ENCODE measurements at regions not wholly inside any gene's neighbourhood (a gene's known extent, or its start where the extent isn't known, plus 50 kb on each side); places are given as distances from the start of the nearest gene placed in this dataset.

GRCh38 chrX:25226151-25226550 is 210.4 kb upstream of the ARX start:
- in situ Hi-C loops (cut with MboI; ENCODE audit: low sequenced_read_pairs): no loop called here

GRCh38 chrX:25219480-25219879 is 203.7 kb upstream of the ARX start:
- in situ Hi-C loops (cut with MboI; ENCODE audit: low sequenced_read_pairs): no loop called here

GRCh38 chrX:25213611-25214010 is 197.8 kb upstream of the ARX start:
- in situ Hi-C loops (cut with MboI; ENCODE audit: low sequenced_read_pairs): no loop called here

GRCh38 chrX:25207803-25208475 is 192.2 kb upstream of the ARX start:
- in situ Hi-C loops (cut with MboI; ENCODE audit: low sequenced_read_pairs): no loop called here

GRCh38 chrX:25206778-25207177 is 191.0 kb upstream of the ARX start:
- in situ Hi-C loops (cut with MboI; ENCODE audit: low sequenced_read_pairs): no loop called here

- in situ Hi-C loops (cut with MboI; ENCODE audit: low sequenced_read_pairs): no loop called here
Observed at GRCh38 chrX:25204182-25204581, 188.4 kb upstream of the ARX start.

- in situ Hi-C loops (cut with MboI; ENCODE audit: low sequenced_read_pairs): no loop called here
Observed at GRCh38 chrX:25202827-25203226, 187.1 kb upstream of the ARX start.

- in situ Hi-C loops (cut with MboI; ENCODE audit: low sequenced_read_pairs): no loop called here
Observed at GRCh38 chrX:25198891-25199290, 183.1 kb upstream of the ARX start.

- in situ Hi-C loops (cut with MboI; ENCODE audit: low sequenced_read_pairs): no loop called here
Observed at GRCh38 chrX:25198253-25198652, 182.5 kb upstream of the ARX start.

- in situ Hi-C loops (cut with MboI; ENCODE audit: low sequenced_read_pairs): no loop called here
Observed at GRCh38 chrX:25196221-25196620, 180.5 kb upstream of the ARX start.

- in situ Hi-C loops (cut with MboI; ENCODE audit: low sequenced_read_pairs): no loop called here
Observed at GRCh38 chrX:25191403-25191802, 175.6 kb upstream of the ARX start.

GRCh38 chrX:25181775-25182174 is 166.0 kb upstream of the ARX start:
- in situ Hi-C loops (cut with MboI; ENCODE audit: low sequenced_read_pairs): no loop called here

GRCh38 chrX:25180242-25180641 is 164.5 kb upstream of the ARX start:
- in situ Hi-C loops (cut with MboI; ENCODE audit: low sequenced_read_pairs): no loop called here

GRCh38 chrX:25178555-25178954 is 162.8 kb upstream of the ARX start:
- in situ Hi-C loops (cut with MboI; ENCODE audit: low sequenced_read_pairs): no loop called here

- in situ Hi-C loops (cut with MboI; ENCODE audit: low sequenced_read_pairs): no loop called here
Observed at GRCh38 chrX:25175743-25176142, 160.0 kb upstream of the ARX start.

- in situ Hi-C loops (cut with MboI; ENCODE audit: low sequenced_read_pairs): no loop called here
Observed at GRCh38 chrX:25175171-25175570, 159.4 kb upstream of the ARX start.

- in situ Hi-C loops (cut with MboI; ENCODE audit: low sequenced_read_pairs): no loop called here
Observed at GRCh38 chrX:25166546-25166945, 150.8 kb upstream of the ARX start.

- in situ Hi-C loops (cut with MboI; ENCODE audit: low sequenced_read_pairs): no loop called here
Observed at GRCh38 chrX:25166145-25166544, 150.4 kb upstream of the ARX start.

GRCh38 chrX:25158635-25159034 is 142.9 kb upstream of the ARX start:
- in situ Hi-C loops (cut with MboI; ENCODE audit: low sequenced_read_pairs): no loop called here

GRCh38 chrX:25156832-25157231 is 141.1 kb upstream of the ARX start:
- in situ Hi-C loops (cut with MboI; ENCODE audit: low sequenced_read_pairs): no loop called here

GRCh38 chrX:25156323-25156722 is 140.6 kb upstream of the ARX start:
- in situ Hi-C loops (cut with MboI; ENCODE audit: low sequenced_read_pairs): no loop called here

- in situ Hi-C loops (cut with MboI; ENCODE audit: low sequenced_read_pairs): no loop called here
Observed at GRCh38 chrX:25154168-25154567, 138.4 kb upstream of the ARX start.

GRCh38 chrX:25151749-25152148 is 136.0 kb upstream of the ARX start:
- in situ Hi-C loops (cut with MboI; ENCODE audit: low sequenced_read_pairs): no loop called here

Data from HL-60/S4 treated with retinoic acid at 250 ng/mL for 4 days and 3 days (cell line).